Parathyroid adenoma (tissue), 2 donors: ENCODE measurements at regions not wholly inside any gene's neighbourhood (a gene's known extent, or its start where the extent isn't known, plus 50 kb on each side); places are given as distances from the start of the nearest gene placed in this dataset.

Experiments
- H2AFZ ChIP-seq: fragments of 300-600 bp; sonication (generic); one replicate; pipeline ENCODE4 v1.7.0; 2017; ENCODE audit warnings: antibody characterized with exemption, mild to moderate bottlenecking
- H3K27ac ChIP-seq: fragments of 300-600 bp; sonication (generic); one replicate; pipeline ENCODE4 v1.7.0; 2017
- H3K27me3 ChIP-seq: fragments of 300-600 bp; sonication (generic); one replicate; pipeline ENCODE4 v1.7.0; 2017; ENCODE audit warnings: low read length; ENCODE audit not compliant: control insufficient read depth, insufficient read depth
- H3K36me3 ChIP-seq: fragments of 300-600 bp; sonication (generic); one replicate; pipeline ENCODE4 v1.7.0; 2017; ENCODE audit warnings: low read length; ENCODE audit not compliant: control insufficient read depth, insufficient read depth
- H3K4me1 ChIP-seq: fragments of 300-600 bp; sonication (generic); one replicate; pipeline ENCODE4 v1.7.0; 2017; ENCODE audit warnings: control low read depth
- H3K4me2 ChIP-seq: fragments of 300-600 bp; sonication (generic); one replicate; pipeline ENCODE4 v1.7.0; 2017; ENCODE audit warnings: low read length
- H3K4me3 ChIP-seq: fragments of 300-600 bp; sonication (generic); one replicate; pipeline ENCODE4 v1.7.0; 2017; ENCODE audit warnings: low read depth, low read length
- H3K79me2 ChIP-seq: fragments of 300-600 bp; sonication (generic); one replicate; pipeline ENCODE4 v1.7.0; 2017; ENCODE audit warnings: control low read depth
- H3K9ac ChIP-seq: fragments of 300-600 bp; sonication (generic); one replicate; pipeline ENCODE4 v1.7.0; 2017; ENCODE audit warnings: mild to moderate bottlenecking
- H3K9me3 ChIP-seq: fragments of 300-600 bp; sonication (generic); one replicate; pipeline ENCODE4 v1.7.0; 2017; ENCODE audit warnings: low read length; ENCODE audit not compliant: control insufficient read depth
- CTCF ChIP-seq: fragments of 300-600 bp; sonication (generic); IDR thresholded peaks from one replicate; pipeline ENCODE4 v1.7.0; 2017; ENCODE audit warnings: antibody characterized with exemption, mild to moderate bottlenecking
- donor health status: primary hyperparathyroidism.

GRCh38 chr12:63041601-63042000 is 106.7 kb upstream of the PPM1H start:
- Histone ChIP-seq H3K27ac (no peak overlapping the region), H3K79me2 (no peaks in the 10 kb centered on the region), H3K27me3 (no peaks in the 10 kb centered on the region), H3K36me3 (no peaks in the 10 kb centered on the region), H3K9ac (no peak overlapping the region), H3K4me2 (no peak overlapping the region), H2AFZ (no peak overlapping the region), H3K4me3 (no peak overlapping the region), H3K9me3 (no peaks in the 10 kb centered on the region), H3K4me1 (no peaks in the 10 kb centered on the region)
- no peak for TF ChIP-seq CTCF

GRCh38 chr12:63040526-63041220 is 105.7 kb upstream of the PPM1H start:
- no peaks in the 10 kb centered on the region for H3K36me3 ChIP-seq
- no peaks in the 10 kb centered on the region for H3K9me3 ChIP-seq
- TF ChIP-seq CTCF, result no peak
- H2AFZ ChIP-seq, result no peak overlapping the region
- no peak overlapping the region for H3K9ac ChIP-seq
- no peak overlapping the region for H3K4me3 ChIP-seq
- H3K79me2 ChIP-seq, result no peaks in the 10 kb centered on the region
- H3K27ac ChIP-seq, result no peak overlapping the region
- H3K27me3 ChIP-seq, result no peaks in the 10 kb centered on the region
- no peaks in the 10 kb centered on the region for H3K4me1 ChIP-seq
- H3K4me2 ChIP-seq, result no peak overlapping the region

- Histone ChIP-seq H2AFZ (no peak overlapping the region), H3K79me2 (no peaks in the 10 kb centered on the region), H3K36me3 (no peaks in the 10 kb centered on the region), H3K27me3 (no peaks in the 10 kb centered on the region), H3K9me3 (no peaks in the 10 kb centered on the region), H3K4me3 (no peak overlapping the region), H3K9ac (no peak overlapping the region), H3K4me2 (no peak overlapping the region), H3K4me1 (no peaks in the 10 kb centered on the region), H3K27ac (no peak overlapping the region)
- no peak for TF ChIP-seq CTCF
These were observed 103.8 kb upstream of the PPM1H start for GRCh38 chr12:63038713-63039100.

DNA sequence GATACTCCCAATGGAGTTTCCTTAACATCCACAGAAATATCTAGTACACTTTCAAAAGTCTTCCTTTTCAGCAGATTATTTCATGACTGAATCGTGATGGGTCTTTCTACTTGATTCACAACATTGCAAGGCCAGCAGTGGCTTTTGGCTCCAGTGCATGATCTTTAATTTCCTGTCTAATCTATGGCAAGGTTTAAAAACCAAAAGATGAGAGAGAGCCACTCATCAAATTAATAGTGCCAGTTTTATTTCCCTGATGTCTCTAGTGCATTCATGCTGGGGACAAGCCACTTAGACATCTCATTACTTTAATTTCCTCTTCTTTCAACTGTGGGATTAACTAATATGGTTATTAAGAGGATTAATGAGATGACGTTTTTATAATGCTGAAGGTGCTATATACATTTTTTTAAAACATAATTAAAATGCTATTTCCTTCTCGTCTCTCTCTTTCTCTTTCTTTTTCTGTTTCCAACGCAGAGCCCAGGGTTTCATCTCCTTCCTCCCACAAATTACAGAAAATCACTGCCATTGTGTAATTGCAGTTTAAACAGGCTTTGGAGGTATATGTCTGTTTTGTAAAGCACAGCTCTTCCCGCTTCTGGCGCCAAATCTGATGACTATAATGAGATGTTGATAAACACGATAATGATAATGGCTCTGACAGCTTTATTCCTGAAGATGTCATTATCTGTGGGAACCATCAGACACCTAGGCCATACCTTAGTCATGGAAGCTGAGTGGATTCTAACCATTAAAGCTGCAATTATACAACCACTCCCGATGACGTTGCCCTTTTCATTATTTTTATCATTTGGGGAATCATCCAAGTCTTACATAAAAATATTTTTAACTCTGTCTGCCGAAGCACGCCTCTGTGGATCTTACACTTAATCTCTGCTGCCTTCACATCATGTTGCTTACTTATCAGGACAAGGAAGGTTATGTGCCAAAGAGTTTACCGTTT is 103.1 kb upstream of the PPM1H start:
- Histone ChIP-seq H2AFZ (no peak overlapping the region), H3K27me3 (no peaks in the 10 kb centered on the region), H3K79me2 (no peaks in the 10 kb centered on the region), H3K36me3 (no peaks in the 10 kb centered on the region), H3K4me2 (no peak overlapping the region), H3K27ac (no peak overlapping the region), H3K9ac (no peak overlapping the region), H3K4me1 (no peaks in the 10 kb centered on the region), H3K4me3 (no peak overlapping the region), H3K9me3 (no peaks in the 10 kb centered on the region)
- TF ChIP-seq CTCF, result no peak
